ENCODE measurements at regions not wholly inside any gene's neighbourhood (a gene's known extent, or its start where the extent isn't known, plus 50 kb on each side); places are given as distances from the start of the nearest gene placed in this dataset.
"Not testable (repeated sequence)": the region's sequence is repeated elsewhere in the genome, so short reads cannot be mapped to it uniquely, and the experiment has no call there.

DNA sequence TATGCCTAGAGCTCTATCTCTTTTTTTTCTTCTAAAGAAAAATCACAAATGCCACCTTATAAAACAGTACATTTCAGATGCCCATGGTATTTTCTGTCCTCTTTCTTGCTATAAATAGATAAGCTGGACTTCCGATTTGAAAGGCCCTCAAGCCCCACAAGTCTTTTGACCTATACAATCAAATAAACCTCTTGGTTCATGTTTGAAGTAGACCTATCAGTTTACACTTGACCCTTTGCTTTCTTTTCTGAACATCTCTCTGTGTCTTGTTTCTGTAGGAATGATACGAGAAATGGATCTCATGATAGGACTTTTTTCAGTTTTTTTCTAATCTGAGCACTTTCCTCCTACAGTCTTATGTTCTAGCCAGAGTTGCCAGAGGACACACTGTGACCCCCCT is 327.2 kb downstream of the SOX9 start:
- DNase-seq (ENCODE audit: low spot score) = no peak

DNA sequence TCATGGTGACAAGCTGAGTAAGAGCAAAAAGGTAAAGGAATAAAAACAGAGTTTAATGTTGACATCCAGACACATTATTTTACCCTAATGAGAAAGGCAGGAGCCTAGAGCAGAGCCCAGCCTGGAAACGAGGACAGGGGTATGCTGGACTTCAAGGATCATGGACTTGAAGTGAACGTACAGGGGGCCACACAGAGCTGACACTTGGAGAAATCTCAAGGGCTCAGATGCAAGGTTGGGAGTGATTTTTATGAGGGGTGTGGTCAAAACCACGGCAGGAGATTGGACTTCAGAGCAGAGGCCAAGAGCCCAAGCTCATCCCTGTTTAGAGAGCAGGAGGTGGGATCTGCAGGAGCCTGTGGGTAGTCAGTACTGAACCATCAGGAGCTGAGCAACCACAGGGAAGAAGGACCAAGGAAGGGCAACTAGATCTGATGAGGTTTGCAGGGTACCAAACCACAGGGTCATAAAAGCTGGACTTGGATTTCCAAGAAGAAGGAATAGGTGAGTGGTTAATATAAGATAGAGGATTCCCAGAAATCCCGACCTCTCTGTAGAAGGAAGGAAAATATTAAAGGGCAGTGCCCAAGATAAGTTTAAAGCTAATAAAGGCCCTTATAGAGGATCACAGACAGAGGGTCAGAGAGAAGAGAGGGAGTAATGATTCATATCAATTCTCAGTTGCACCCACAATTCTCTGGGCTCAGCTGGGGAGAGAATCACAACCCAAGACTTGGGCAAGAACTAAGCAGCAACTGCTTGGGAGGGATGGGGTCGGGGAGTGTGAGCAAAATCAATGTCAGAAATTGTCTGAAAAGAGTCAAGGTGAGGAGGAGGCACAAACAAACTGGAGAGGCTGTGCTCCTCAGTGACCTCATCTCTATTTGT is 331.7 kb downstream of the SOX9 start:
- no peak for DNase-seq (ENCODE audit: low spot score)

DNA sequence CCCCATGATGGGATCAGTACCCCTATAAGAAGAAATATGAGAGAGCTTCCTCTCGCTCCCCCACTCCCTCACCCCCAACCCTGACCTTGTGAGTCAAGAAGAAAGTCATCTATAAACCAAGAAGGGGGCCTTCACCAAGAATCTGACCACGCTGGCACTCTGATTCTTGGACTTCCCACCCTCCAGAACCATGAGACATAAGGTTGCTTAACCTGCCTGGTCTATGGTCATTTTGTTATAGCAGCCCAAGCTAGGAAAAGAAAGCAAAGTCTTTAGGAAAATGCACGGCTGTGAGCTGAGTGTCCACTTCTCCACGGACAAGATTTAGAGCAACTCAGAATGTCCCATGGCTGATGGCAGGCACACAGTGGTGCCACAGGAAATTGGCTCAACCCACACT is 333.5 kb downstream of the SOX9 start:
- DNase-seq (ENCODE audit: low spot score) = no peak

DNA sequence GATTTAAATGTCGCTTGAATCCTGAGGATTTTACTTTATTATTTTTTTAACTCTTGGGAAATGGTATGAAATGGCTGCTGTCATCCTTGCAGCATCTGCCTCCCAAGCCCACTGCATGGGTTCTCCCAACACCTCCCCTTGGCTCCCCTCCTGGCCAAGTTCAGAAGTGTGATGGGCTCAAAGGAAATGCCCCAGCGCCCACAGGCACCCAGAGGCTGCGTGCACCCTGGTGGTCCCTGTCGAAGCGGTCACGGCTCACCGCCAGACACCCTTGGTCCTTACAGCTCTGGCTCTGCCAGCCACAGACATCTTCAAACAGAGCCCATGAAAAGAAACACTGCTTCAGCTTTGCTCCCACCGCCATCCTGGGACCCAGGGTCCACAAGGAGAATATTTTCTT is 334.7 kb downstream of the SOX9 start:
- DNase-seq (ENCODE audit: low spot score) = no peak

DNA sequence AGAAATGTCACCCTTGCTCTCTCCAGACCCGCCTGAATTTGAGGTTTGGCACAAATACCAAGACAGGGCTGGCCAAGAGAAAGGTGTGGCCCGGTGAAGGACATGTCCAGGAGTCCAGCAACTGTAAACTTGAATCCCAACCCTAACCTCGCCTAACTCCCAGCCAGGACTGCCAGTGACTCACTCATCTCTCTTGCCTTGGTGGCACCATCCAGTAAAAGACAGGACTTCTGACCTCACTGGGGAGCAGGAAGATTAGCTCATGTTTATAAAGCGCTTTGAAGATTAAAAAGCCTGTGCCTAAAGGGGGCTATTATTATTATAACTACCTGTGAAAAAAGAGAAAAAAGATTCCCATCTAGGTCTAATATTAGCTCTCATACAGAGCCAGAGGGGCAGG is 335.3 kb downstream of the SOX9 start:
- no peak for DNase-seq (ENCODE audit: low spot score)

DNA sequence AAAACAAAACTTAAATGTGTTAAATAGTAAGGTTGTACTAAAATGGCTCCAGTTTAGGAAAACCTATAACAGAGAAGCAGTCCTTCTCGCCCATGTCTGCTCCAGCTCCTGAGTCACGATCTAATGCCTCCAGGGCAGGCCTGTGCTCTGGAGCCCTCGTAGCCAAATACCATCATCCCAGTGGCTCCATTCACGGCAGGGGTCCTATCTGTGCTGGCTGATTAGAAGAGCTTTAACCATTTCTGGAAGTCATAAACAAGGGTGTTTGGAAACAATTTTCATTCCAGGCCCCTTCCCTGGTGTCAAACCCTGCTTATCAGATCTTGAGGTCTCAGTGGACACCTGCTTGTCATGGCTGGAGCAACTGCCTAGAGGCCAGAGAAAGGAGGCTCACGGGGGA is 336.9 kb downstream of the SOX9 start:
- DNase-seq (ENCODE audit: low spot score) = no peak

DNA sequence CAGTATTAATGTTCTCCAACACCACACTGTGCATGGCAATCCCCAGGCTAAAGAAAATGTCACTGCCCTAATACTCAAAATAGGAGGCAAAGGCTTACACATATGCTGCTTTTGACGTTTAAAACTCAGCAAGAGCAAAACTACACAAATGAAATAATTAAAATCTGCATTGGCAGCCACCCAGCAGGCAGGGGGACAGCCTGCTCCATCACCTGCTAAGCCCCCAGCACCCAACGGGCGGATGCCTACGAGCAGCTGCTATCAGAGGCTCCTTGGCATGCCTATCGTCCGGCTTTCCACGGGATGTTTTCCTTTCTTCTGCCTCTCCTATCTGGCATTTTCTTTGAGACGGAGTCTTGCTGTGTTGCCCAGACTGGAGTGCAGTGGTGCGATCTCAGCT is 337.5 kb downstream of the SOX9 start:
- DNase-seq (ENCODE audit: low spot score) = no peak

DNA sequence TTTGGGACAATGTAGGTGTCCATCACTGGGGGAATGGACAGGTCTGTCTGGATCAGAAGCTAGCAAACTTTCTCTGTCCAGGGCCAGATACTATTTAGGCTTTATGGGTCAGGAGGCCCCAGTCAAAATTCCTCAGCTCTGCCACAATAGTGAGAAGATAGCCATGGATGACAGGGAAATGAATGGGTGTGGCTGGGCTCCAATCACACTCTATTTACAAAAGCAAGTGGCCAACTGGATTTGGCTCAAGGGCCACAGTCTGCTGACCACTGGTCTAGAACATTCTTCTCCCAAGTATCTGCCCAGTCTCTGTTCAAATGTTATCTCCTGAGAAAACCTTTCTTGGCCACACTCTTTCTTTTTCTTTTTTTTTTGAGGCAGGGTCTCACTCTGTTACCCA is 339.9 kb downstream of the SOX9 start:
- DNase-seq (ENCODE audit: low spot score) = no peak

DNA sequence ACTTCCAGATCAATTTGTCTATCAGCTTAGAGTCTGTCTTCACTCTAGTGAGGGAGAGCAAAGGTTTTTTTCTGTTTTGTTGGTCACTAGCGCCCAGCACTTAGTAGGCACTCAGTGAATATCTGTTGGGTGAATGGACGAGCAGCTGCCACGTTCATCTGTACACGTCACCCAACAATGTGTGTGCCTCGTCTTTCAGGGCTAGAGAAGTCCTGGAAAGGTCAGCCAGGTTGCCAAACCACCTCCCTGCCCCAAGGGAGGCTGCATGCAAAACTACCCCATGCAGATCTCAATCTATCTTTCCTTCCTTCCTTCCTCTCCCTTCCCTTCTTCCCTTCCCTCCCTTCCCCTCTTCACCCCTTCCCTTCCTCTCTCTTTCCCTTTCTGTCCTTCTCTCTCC is 340.9 kb downstream of the SOX9 start:
- no peak for DNase-seq (ENCODE audit: low spot score)

DNA sequence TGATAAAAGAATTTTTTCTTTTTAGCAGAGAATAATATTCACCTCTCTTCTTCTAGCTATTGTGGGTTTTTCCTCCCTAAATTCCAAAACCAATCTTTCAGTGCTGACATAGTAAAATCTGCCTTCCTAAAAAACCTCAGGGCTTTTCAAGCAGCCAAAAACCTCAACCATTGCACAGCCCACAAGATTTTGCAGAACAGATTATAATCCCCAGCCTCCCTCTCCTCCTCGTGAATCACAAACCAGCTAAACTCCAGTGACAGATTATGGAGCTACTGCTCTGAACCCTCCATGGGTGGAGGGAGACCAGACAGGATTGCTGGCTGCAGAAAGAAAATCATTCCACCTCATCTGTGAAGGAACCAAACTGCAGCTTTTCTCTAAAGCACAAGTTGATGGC is 341.6 kb downstream of the SOX9 start:
- no peak for DNase-seq (ENCODE audit: low spot score)

DNA sequence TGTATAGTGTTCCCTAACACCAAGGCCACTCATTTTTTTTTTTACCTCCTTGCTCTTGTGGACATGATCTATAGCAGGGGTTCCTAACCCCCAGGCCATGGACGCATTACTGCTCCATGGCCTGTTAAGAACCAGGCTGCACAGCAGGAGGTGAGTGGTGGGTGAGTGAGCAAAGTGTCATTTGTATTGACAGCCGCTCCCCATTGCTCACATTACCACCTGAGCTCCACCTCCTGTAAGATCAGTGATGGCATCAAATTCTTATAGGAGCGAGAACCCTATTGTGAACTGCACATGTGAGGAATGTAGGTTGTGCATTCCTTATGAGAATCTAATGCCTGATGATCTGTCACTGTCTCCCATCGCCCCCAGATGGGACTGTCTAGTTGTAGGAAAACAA is 342.0 kb downstream of the SOX9 start:
- no peak for DNase-seq (ENCODE audit: low spot score)

DNA sequence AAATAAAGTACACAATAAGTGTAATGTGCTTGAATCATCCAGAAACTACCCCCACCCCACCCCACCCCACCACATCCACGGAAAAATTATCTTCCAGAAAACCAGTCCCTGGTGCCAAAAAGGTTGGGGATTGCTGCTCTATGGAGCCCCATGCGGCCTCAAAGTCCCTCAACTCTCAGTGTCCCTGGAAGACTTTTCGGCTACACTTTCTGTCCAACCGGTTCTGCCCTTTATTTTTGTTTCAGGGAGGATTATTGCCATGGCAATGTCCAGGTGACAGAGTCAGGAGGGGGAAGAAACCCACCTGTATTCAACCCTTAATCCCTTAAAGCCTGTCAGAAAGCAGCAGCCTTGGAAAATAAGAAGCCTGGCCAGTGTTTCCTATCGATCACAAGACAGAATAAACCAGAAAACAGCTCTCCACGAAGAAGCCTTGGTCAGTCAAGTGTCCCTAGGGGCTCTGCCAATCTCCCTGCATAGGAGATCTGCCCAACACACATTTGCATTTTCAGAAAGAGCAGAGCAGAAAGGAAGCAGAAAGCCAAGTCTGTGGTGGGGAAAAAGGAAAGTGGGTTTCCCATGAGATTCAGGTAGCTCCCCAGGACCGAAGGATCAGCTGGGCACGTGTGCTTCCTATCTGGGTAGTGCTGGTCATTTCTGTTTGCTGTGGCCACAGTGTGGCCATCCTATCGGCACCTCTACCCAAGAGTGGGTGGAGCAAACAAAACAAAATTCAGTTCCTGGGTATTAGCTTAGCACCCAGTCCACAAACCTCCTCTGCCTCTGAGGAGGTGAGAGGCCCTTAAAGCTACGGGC is 342.7 kb downstream of the SOX9 start:
- DNase-seq (ENCODE audit: low spot score) = no peak

DNA sequence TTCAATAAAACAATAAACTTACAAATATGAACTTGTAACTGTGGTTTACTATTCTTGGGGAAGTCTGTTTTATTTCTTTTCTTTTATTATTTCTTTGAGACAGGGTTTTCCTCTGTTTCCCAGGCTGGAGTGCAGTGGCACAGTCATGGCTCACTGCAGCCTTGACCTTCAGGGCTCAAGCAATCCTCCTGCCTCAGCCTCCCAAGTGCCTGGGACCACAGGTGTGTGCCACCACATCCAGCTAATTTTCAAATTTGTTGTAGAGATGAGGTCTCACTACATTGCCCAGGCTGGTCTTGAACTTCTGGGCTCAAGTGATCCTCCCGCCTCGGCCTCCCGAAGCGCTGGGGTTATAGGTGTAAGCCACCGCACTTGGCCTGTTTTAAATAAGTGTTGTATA is 343.4 kb downstream of the SOX9 start:
- DNase-seq (ENCODE audit: low spot score) = not testable (repeated sequence)

DNA sequence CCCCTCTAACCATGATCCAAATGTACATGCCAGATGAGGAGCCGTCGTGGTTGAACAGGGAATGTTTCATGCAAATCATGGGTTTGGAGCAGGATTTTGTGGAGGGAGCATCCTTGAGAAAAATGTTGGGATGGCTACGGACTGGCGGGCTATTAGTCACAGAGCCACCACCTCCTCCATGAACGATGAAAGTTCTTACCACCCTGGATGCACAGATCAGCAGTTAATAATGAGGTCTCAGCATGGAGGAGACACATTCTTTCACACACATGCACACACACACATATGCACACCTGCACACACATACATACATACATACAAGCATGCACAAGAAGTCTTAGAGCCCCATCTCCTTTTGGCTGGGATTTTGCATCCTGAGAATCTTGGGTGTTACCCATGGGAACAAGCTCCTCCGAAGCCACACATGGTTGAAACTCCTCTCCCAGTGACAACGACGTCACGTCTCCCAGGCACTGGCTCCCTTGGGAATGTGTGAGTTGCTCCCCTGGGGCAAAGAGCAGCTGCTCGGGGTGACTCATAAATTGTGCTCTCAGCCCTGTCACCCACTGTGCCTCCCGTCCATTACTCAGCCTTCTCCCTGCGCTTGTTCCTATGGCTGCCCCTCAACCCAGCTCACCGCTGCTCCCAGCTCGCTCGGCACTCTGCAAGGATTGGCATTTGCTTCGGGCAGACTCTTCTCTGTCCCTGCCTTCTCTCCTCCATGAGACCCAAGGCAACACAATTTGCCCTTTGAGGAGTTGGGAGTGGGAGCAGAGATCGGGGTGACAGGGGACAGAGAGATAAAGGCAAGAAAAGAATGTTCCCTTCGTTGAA is 344.6 kb downstream of the SOX9 start:
- no peak for DNase-seq (ENCODE audit: low spot score)

DNA sequence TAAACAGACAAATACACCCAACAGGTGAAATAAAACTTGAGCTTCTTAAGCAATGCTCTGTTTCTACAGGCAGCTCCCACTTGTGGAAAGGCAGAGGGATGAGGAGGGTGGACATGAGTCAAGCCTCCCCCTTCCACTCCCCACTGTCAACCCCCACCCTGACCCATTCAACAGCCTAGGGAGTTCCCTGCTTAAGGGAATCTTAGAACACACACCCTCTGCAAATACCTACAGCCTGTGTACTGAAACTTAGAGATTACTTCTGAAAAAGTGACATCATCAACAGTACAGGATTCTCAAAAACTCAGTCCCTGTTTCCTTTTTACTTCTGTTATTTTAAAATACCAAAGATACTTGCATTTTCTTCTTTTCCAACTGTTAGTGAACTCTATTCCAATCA is 345.4 kb downstream of the SOX9 start:
- DNase-seq (ENCODE audit: low spot score) = no peak

DNA sequence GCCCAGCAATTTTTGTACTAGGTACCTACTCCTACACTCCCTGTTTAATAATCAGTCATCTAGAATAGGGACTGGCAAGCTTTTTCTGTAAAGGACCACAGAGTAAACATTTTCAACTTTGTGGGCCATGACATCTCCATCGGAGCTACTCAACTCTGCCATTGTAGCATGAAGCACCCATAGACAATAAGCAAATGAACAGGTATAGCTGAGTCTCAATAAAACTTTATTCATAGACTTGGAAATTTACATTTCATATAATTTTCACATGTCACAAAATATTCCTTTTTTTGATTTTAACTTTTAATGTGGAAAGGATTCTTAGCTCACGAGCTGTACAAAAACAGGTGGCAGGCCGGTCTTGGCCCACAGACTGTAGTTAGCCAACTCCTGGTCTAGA is 345.8 kb downstream of the SOX9 start:
- DNase-seq (ENCODE audit: low spot score) = no peak

DNA sequence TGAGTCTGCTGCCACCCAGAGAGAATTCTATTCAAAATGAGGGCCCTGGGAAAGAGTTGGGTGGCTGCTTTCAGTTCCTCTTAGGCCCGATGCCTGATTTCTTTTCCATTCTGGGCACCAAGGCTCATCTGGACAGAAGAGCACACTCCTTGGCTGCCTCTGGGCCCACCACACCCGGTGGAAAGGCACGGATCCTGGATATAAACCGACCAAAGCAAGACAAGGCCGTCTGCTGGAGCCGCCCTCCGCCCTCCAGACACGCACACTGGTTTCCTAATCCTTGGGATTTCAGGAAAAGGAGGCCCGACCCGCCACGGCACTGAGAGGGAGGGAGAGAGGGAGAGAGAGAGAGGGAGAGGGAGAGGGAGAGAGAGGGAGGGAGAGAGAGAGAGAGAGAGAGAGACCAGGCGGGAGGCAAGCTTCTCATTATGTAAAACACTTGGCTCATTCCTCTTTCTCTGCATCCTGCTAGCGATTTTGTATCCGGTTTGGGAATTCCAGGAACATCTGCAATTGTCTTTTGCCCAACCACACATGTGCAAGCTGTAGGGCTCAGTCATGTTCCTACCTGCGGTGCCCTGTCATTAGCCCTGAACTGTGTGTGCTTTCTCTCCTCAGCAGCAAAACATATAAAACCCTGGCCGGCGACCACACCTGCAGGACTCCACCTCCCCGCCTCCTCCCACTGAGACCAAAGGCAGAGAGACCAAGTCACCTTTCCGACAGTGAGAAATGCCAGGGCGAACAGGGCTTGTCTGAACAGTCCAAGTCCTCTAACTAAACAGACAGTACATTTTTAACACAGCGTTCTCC is 347.2 kb downstream of the SOX9 start:
- no peak for DNase-seq (ENCODE audit: low spot score)

DNA sequence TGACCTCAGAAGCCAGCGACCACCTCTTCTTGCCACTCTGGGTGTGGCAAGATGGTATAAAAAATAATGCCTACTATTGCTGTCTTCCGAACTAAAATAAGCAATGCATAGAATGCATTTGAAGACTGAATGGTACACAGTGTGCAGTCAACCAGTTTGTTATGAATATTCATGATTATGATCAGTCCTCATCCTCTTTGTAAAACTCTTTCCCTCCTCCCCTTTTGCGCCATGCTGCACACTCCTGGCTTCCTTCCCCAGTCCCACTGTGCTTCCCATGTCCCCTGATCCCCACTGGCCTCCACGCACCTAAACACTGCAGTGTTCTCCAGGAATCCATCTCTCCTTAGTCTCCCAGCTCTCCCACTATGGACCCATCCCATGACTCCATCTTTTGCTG is 348.0 kb downstream of the SOX9 start:
- DNase-seq (ENCODE audit: low spot score) = no peak

DNA sequence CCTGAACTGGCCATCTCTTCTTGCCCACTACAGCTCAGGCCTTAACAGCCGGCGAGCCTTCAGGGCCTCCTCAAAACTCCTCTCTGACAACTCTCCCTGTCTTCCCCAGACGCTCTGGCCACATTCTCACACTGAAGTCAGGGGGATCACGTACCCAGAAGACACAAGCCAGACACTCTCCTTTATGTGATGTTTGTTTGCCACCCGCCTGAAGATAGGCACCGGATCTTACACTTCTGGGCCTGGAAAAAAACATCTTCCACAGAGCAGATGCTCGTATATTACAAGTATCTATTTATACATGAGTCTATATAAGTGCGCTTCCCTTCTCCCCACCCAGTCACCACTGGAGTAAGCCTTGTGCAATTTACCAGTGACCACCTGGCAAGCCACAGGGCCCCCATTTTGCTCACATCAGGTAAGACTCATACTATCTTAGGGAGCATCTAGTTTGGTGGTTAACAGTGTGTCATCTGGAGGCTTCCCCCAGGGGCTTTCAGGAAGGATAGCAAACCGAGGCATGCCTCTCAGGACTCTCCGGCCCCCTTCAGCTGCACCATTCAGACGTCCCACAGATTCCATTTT is 349.4 kb downstream of the SOX9 start:
- no peak for DNase-seq (ENCODE audit: low spot score)

DNA sequence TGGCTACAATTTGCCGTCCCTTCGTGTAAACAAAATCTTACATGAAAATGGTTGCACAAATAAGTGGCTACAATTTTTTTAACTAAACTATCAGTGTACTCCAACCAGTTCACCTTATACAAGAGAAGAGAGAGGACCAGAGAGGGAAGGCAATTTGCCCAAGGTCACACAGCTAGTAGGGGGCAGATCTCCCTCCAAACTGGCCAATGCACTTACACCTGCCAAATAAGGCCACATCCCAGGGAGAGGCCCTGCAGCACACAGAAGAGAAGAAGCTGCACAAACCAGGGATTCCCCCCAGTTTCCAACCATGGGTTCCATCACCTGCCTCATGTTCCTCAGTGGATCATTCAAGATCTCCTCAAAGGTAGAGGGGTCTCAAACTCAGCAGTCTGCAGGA is 349.9 kb downstream of the SOX9 start:
- no peak for DNase-seq (ENCODE audit: low spot score)

DNA sequence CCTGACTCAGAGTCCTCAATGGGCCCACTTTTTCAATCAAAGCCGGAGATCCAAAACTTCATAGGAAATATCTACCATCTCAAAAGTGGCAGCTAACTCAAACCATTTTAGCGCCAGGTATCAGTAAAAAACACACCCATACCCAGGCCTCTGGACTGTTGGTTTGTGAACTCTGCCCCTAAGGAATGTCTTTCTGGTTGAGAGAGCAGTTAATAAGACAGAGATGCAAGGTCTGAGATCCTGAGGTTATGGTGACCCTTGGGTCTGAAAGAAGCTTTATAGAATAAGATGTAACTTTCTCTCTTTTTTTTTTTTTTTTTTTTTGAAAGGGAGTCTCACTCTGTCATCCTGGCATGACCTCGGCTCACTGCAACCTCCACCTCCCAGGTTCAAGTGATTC is 350.5 kb downstream of the SOX9 start:
- DNase-seq (ENCODE audit: low spot score) = no peak

All from CD4-positive, alpha-beta T cell treated with Interleukin-6 at 100 ng/mL for 8 hours (primary cell).